ENCODE measurements at regions not wholly inside any gene's neighbourhood (a gene's known extent, or its start where the extent isn't known, plus 50 kb on each side); places are given as distances from the start of the nearest gene placed in this dataset.

DNA sequence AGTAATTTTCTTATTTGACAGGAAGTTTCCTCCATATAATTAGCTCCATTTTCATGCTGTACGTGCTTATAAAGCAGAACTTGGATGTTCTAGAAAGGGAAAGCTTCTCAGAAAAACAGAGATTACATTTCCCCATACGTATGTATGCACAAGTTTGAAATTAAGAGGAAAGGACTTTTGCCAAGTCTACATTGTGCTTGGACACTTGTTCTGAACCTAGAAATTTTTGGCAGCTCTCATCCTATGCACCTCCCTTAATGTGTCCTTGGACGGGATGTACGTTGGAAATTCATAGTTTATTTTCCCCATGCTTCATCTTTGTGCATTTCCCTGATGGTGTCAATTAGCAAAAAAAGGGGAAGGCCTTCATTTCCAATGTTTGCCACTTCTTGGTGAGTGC lies 322.7 kb downstream of the BLID start:
- H3K4me3 ChIP-seq (ENCODE audit: low read depth, low read length), result no peak overlapping the region
- no peak for TF ChIP-seq CTCF (IDR thresholded peaks at IDR 0.05; ENCODE audit: low read depth, low read length)

GRCh38 chr11:121792185-121792584 lies 323.8 kb downstream of the BLID start:
- H3K4me3 ChIP-seq (ENCODE audit: low read depth, low read length), result no peak overlapping the region
- TF ChIP-seq CTCF (IDR thresholded peaks at IDR 0.05; ENCODE audit: low read depth, low read length), result no peak

GRCh38 chr11:121790430-121790829 lies 325.6 kb downstream of the BLID start:
- no peak overlapping the region for H3K4me3 ChIP-seq (ENCODE audit: low read depth, low read length)
- TF ChIP-seq CTCF (IDR thresholded peaks at IDR 0.05; ENCODE audit: low read depth, low read length), result no peak

DNA sequence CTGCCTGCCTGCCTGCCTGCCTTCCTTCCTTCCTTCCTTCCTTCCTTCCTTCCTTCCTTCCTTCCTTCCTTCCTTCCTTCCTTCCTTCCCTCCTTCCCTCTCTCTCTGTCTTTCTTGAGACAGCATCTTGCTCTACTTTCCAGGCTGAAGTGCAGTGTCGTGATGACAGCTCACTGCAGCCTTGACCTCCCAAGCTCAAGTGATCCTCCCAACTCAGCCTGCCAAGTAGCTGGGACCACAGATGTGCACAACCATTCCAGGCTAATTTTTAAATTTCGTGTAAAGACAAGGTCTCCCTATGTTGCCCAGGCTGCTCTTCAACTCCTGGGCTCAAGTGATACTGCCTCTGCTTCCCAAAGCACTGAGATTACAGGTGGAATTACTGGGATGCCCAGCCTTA lies 328.2 kb upstream of the SORL1-AS1 start:
- no peak overlapping the region for H3K4me3 ChIP-seq (ENCODE audit: low read depth, low read length)
- TF ChIP-seq CTCF (IDR thresholded peaks at IDR 0.05; ENCODE audit: low read depth, low read length), result no peak

DNA sequence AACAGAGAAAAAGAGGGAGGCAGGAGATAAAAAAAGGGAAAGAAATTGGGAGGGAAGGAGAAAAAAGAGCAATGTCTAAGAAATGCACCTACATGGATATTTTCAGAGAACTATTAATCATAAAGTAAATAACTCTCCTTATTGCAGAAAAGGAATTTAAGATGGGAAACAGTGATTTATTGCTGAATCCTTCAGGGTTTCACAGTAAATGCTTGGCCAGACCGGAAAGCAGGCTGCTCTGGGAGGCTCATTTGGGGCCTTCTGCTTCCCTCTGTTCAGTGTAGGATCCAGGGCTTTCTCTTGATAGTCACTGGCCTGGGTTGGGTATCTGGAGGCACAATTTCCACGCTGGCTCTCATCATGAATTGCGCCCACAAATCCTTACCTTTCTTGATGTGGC lies 324.3 kb upstream of the SORL1-AS1 start:
- no peak overlapping the region for H3K4me3 ChIP-seq (ENCODE audit: low read depth, low read length)
- TF ChIP-seq CTCF (IDR thresholded peaks at IDR 0.05; ENCODE audit: low read depth, low read length), result no peak

DNA sequence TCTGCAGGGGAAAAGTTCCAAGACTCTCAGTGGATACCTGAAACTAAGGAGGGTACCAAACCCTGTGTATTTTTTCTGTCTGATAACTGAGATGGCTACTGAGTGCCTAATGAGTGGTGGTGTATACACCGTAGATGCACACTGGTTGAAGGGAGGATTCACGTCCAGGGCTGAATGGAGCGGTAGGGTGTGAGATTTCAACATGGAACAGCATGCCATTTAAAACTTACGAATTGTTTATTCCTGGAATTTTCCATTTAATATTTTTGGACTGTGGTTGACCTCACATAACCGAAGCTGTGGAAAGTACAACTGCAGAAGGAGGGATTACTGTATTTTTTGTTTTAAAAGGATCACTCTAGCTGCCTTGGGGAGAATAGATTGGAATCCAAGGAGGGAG lies 322.5 kb upstream of the SORL1-AS1 start:
- no peak for TF ChIP-seq CTCF (IDR thresholded peaks at IDR 0.05; ENCODE audit: low read depth, low read length)
- no peak overlapping the region for H3K4me3 ChIP-seq (ENCODE audit: low read depth, low read length)

- no peak for TF ChIP-seq CTCF (IDR thresholded peaks at IDR 0.05; ENCODE audit: low read depth, low read length)
- H3K4me3 ChIP-seq (ENCODE audit: low read depth, low read length), result no peak overlapping the region
Measured at GRCh38 chr11:121773076-121773475, 320.3 kb upstream of the SORL1-AS1 start.
